ENCODE measurements at regions not wholly inside any gene's neighbourhood (a gene's known extent, or its start where the extent isn't known, plus 50 kb on each side); places are given as distances from the start of the nearest gene placed in this dataset.
"Not testable (repeated sequence)": the region's sequence is repeated elsewhere in the genome, so short reads cannot be mapped to it uniquely, and the experiment has no call there.

DNA sequence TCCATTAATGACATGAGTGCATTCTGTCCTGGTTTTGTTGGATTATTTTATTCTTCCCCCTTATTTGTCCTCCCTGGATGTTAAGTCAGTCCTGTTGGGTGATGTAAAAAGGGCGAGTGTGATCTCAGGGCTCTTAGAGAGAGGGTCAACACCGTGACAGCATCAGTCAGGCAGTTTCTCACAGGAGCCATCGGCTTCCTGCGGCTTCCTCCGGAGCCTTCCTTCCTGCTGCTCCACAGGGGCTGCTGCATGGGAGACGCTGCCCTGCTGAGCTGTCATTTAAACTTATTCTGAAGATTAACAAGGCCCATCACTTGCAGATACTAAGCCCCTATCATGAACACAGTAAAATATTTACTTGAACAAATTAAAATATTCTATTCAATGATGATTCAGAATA is 211.3 kb downstream of the SPATA31A1 start:
- DNase-seq (ENCODE audit: low read depth), result not testable (repeated sequence)

DNA sequence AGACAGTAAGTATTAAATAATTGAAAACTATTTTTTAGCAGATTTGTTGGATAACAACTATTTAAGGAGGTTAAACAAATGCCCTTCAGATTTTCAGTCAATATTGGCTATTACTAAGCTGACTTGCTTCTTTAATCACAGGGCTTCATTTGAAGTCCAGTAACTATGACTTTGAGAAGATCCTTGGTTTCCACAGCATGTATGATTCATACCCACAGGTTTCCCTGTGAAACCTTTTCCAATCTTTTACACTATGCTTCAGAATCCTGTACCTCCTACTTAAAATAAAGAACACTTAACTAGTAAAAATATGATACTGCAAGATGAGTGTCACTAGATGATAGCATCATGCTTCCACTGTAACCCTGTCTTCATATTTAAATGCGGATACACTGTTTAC is 211.9 kb downstream of the SPATA31A1 start:
- DNase-seq (ENCODE audit: low read depth), result not testable (repeated sequence)

DNA sequence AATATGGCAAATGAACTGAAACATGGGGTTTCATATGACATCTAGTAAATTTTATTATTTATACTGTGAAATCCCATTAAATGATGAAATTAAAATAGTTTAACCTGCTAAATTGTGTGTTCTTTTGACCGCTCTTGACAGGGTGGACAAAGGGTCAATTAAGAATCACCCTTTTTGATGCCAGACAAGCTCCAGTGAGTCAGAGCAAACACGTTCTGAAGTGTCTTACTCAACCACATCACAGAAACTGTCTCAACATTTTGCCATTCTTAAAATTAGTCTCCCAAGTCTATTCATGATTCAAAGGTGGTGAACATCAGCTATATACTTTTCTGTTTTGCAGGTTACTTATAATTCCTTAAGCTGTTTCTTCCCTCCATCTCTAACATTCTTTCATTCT is 213.4 kb downstream of the SPATA31A1 start:
- DNase-seq (ENCODE audit: low read depth), result not testable (repeated sequence)

DNA sequence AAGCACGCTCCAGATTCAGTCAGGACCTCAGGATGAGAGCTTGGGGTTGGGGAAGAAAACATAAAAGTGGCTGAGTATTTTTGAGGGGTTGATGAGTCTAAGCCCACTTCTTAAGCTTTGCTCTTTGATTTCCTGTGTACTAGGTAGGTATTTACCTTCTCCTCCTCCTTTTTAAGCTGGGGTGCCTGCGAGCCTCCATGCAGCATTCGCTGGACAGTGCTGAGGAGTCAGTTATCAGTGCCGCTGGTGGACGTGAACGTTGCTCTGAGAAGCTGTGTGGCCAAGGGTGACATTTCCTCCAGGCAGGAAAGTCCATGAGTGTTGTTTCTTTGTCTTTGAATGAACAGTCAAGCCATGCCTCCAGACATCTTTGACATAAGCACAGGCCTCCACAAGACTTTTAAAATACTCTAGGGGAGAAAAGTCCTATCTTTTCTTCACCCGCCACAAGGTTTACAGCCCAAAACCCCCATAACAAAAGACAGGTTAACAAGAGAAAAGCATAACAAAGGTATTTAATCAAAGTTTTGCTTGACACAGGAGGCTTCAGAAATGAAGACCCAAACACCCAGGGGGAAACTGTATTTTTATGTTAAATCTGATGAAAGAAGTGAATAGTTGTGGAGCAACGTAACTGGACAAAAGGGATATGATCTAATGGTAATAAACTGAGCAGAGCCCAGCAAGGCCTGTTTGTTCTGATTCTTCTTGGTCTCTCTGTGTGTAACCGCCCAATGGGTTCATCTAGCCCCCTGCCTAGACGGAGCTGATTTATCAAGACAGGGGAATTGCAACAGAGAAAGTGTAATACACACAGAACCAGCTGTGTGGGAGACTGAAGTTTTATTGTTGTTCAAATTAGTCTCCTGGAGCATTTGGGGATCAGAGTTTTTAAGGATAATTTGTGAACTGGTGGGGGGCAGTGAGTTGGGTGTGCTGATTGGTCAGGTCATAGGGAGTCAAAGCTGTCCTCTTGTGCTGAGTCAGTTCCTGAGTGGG is 217.9 kb downstream of the SPATA31A1 start:
- not testable (repeated sequence) for DNase-seq (ENCODE audit: low read depth)

DNA sequence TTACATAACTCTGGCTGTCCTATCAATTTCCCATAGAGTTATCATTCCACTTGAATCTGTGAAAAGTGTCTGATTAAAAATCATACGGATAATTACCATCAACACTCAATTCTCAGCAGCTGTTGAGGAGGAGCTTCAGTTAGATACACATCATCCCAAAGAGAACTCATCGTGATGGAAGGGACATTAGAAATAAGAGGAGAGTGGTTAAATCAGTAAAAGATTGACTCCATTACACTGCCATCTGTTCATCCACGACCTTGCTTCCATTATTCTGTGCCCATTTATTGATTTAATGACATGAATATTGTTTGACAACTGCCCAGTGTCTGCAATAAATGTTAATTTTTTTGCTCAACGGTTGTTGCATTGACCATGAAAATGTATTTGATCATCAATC is 223.5 kb downstream of the SPATA31A1 start:
- not testable (repeated sequence) for DNase-seq (ENCODE audit: low read depth)

DNA sequence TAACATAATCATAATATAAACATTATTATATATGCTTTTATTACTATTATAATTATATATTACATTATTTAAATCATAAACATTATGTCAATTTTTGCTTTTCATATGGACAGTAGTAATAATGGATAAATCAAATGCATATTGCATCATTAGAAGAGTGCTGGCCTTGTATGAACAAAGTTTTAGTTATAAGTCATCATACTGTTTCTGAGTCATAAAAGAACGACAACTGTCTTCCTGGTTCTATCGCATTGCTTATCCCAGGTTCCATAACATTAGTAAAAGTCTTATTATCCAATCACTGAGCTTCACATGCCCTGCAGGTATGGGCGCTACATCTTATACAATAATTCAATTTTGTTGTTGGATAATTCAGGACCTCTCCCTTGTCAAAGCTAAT is 225.8 kb downstream of the SPATA31A1 start:
- not testable (repeated sequence) for DNase-seq (ENCODE audit: low read depth)

DNA sequence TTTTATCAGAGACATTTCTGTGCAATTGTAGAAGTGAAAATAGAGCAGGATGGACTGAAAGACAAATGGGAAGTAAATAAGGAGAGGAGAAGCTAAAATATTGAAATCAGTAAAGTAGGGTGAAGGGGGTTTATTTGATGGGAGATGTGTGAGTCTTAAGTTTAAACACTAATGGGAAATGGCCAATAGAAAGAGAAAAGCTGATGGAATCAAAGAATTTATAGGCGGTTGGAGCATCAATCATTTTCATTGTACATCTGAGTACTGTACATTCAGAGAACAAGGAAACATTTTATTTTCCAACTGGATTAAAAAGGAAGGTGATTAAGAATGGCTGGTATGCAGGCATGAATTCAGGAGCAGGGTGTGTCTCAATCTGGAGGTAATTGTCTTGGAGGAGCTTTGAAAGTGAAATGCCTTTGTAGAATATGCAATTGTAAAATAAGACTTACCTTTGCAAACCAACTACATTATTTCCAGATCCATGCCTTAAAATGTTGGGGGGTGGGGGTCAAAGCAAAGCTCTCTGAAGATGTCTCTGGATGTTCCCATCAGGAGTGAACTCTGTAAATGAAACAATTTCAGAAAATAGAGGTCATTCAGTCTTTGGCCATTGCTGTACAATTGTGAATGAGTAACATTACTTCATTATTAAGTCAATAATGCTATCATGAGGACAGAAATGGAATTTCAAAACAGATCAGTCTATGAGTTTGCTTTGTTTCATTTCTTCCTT is 227.4 kb downstream of the SPATA31A1 start:
- DNase-seq (ENCODE audit: low read depth), result not testable (repeated sequence)

DNA sequence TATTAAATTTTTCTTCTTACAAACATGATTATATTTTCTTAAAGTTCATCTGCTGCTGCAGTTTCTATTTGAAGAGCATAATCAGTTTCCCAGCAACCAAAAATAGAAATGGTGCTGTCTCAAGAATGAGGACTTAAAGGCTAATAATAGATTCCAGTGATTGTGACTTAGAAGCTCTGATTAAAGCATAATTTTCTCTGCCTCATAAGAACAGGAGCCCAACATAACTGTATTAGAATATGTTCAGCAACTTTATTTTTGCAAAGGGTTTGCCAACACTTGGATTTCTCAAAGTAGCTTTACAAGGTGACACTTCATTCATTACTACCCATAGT is 227.9 kb downstream of the SPATA31A1 start:
- not testable (repeated sequence) for DNase-seq (ENCODE audit: low read depth)

DNA sequence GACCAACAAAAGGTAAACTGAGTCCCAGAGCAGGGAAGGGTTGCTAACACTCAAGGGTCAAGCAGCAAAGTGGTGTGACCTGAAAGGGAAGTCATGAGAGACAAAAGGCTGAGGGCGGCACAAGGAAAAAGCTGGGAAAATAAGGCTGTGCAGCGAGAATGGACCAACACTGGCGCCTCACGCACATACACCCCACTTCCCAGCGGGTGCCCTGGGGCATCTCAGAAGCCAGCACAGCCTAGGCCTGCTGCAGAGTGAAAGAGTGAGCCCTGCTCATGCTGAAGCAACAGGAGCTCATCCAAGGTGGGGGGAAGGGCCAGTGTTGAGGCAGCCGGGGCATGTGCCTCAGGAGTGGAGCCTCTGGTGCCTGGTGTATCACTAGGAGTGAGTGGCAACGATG is 229.8 kb downstream of the SPATA31A1 start:
- DNase-seq (ENCODE audit: low read depth), result not testable (repeated sequence)

DNA sequence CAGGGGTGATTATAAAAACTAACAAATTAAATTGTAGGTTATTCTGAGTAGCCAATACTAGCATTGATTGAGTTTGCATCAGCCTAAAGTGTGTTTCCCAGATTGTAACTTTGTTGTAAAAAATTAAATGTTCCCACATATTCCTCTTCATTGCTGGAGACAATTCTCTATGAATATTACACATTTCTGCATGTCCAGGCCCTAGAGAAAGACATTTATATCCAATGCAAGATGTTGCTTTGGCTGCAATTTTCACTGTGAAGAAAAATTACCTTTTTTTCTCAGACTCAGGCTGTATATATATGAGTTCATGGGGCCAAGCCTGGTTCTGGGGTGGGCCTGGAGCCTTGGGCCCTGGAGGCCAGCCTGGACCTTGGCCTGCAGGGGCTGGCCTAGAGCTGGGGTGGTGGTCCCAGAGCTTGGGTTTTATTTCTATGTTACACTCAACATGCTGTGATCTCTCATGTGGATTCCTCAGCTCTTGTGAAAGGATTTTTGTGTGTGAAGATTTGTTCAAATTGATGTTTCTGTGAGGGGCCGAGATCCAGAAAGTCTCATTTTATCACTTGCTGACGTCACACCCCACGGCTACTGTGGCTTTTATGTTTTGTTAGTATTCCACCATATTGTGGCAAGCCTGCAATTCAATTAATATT is 232.5 kb downstream of the SPATA31A1 start:
- DNase-seq (ENCODE audit: low read depth), result no peak

DNA sequence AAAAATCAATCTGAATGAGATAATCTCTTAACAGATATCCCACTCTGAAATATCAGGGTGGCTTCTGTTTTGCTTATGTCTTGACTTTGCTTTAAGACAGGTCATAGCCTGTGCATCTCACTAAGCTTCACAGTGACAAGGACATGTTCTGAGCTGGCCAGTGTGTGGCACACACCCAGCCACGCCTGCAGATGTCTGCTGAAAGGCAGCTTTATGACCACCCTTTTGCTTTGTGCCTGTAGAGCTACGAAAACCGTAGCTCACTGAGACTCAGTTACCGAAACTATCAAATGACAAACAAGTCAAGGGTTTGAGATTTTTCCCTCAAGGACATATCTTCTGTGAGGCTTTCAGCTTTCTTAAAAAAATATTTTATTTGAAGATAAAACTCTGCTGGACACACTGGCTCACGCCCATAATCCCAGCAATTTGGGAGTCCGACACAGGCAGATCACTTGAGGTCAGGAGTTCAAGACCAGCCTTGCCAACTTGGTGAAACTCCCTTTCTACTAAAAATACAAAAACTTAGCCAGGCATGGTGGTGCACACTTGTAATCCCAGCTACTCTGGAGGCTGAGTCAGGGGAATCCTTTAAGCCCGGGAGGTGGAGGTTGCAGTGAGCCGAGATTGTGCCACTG is 233.2 kb downstream of the SPATA31A1 start:
- DNase-seq (ENCODE audit: low read depth), result no peak

DNA sequence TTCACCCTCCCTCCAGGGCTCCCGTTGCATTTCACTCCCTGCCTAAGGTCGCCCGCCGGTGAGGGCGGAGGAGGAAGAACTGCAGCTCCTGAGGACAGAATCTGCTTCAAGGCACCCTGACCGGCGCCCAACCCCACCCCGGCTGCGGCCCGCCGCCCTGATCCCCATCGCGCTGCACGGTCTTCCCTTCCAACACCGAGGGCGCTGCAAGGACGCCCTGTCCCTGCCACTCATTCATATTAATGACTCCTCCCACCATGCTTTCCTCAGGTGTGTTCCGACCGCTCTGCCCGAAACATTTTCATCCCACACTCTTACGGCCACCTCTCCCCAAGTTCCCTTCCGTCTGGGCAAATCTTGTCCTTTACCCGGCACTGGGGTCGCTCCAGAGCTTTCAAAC is 248.6 kb downstream of the SPATA31A1 start:
- not testable (repeated sequence) for DNase-seq (ENCODE audit: low read depth)

DNA sequence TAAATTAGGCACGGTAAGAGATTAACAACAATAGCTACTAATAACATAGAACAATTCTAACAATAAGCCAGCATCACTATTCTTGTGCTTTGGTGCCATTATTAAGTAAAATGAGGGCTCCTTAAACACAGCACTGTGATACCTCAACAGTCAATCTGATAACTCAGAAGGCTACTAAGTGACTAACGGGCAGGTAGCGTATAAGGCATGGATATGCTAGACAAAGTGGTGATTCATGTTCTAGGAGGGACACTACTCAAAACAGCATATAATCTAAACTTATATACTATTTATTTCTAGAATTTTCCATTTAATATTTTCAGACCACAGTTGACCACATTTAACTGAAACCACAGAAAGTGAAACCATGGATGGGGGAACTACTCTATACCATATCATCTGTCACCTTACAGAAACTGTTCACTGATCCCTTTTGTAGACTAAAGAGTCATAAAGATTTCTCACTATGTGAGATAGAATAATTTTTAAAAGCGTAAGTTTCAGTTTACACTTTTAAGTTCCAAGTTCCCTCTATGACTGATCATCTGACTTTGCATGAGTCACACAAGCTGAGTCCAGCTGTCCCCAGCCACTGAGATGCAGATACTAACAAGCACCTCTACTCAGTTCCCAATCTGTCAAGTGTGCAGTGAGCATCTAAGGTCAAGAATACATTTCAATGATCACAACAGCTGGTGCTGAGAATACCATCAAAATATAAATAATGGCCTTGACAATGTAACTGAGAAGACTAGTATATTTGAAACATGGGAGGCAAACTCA is 256.2 kb downstream of the SPATA31A1 start:
- not testable (repeated sequence) for DNase-seq (ENCODE audit: low read depth)

DNA sequence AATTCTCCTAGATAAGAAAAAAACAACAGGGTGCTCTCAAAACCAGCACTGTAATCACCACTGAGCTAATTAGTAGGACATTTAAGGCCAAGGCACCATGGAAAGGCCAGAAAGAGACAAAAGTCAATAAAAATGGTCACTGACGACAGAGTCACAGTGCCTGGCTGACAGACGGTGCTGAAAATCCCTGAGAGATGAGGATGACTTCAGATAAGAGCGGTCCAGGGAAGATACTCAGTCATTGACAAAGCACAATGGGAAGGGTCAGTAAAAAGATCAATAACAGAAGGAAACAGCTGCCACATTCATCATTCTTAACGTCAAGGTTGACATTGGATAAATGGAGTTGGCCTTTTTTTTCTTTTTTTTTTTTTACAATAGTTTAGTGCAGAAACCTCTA is 261.0 kb downstream of the SPATA31A1 start:
- not testable (repeated sequence) for DNase-seq (ENCODE audit: low read depth)

DNA sequence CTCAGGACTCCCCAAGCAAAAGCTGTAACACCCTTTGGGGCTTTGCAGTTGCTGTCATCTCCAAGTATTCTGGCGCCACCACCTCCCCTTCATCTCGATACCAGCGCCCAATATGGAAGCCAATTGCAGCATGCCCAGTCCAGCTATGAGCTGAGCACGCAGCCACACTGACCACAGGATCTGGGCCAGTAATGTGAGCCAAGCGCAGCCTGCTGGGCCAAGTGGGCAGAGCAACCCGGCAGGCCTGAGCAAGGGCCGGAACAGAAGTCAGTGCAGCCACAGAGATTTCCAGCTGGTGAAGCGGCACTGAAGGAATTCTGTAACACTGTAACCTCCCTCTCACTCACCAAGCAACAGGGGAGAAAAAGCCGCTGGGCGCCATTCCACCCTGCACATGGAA is 268.6 kb downstream of the SPATA31A1 start:
- not testable (repeated sequence) for DNase-seq (ENCODE audit: low read depth)

DNA sequence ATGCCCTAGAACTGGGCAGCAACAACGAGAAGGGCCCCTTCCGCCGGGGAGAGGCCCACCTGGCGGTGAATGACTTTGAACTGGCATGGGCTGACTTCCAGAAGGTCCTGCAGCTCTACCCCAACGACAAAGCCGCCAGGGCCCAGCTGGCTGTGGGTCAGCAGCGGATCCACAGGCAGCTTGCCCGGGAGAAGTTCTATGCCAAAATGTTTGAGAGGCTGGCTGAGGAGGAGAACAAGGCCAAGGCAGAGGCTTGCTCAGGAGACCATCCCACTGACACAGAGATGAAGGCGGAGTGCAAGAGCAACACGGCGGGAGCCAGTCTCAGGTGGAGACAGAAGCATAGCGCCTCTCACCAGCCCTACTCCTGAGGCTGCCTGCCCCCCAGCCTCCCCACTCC is 276.6 kb downstream of the SPATA31A1 start:
- DNase-seq (ENCODE audit: low read depth), result not testable (repeated sequence)

DNA sequence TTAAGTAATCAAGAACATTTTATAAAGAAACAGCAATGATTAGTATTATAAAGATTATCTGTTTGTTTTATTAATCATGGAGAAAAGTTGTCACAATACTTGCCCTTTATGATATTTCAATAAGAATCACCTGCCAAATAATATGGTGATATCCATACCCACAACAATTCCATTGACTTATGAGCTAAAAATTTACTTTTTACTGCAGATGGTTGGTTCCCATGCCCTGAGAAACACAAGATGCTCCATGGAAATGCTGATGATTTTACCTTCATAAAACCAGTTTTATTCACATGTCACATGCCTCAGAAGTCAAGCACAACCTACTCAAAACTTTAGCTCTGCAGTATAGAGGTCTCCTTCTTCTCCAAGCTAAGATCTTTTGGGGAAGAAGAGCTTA is 293.6 kb downstream of the SPATA31A1 start:
- DNase-seq (ENCODE audit: low read depth), result not testable (repeated sequence)

DNA sequence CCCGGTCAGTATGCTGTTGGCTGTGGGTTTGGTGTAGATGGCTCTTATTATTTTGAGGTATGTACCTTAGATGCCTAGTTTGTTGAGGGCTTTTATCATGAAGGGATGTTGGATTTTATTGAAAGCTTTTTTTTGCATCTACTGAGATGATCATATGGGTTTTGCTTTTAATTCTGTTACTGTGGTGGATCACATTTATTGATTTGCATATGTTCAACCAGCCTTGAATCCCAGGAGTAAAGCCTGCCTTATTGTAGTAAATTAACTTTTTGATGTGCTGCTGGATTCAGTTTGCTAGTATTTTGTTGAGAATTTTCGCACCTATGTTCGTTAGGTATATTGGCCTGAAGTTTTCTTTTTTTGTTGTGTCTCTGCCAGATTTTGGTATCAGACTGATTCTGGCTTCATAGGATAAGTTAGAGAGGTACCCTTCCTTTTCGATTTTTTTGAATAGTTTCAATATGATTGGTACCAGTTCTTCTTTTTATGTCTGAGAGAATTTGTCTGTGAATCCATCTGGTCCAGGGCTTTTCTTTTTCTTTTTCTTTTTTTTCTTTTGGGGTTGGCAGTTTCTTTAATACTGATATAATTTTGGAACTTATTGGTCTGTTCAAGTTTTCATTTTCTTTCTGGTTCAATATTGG is 301.6 kb downstream of the SPATA31A1 start:
- not testable (repeated sequence) for DNase-seq (ENCODE audit: low read depth)

DNA sequence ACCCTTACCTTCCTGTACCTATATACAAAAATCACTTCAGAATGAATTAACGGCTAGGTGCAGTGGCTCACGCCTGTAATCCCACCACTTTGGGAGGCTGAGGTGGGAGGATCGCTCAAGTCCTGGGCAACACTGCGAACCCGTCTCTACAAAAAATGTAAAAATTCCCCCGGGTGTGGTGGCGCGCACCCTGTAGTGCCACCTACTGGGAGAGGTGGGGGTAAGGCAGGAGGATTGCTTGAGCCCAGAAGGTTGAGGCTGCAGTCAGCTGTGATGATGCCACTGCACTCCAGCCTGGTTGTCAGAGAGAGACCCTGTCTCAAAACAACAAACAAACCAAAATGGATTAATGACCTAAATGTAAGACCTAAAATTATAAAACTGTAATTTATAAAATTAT is 307.6 kb downstream of the SPATA31A1 start:
- DNase-seq (ENCODE audit: low read depth), result not testable (repeated sequence)

DNA sequence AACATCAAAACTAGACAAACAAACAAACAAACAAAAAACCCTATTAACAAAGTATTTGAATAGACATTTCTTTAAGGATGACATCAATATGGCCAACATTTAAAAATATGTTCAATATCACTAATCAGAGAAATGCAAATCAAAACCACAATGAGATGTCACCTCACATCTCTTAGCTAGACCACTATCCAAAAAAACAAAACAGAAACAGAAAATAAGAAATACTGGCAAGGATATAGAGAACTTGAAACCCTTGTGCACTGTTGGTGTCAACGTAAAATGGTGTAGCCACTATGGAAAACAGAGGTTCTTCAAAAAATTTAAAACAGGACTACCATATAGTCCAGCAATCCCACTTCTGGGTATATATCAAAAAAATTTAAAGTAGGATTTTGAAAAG is 308.2 kb downstream of the SPATA31A1 start:
- not testable (repeated sequence) for DNase-seq (ENCODE audit: low read depth)

DNA sequence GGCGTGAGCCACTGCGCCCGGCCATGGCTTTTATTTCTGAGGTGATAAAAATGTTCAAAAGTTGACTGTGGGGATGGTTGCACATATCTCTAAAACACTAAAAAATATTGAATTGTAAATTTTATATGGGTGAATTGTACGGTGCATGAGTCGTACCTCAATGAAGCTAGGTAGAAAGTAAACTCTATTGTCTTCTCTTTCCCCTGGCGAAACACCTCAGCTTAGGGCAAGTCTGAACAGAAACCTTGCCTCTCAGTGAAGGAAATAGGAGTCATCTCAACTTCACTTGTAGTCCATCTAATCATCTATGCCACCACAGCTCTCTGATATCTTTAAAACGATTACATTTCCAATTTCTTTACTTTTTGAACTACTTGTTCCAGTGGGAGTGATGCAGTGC is 309.6 kb downstream of the SPATA31A1 start:
- not testable (repeated sequence) for DNase-seq (ENCODE audit: low read depth)
